Epithelial cell of esophagus (primary cell): ENCODE measurements at regions not wholly inside any gene's neighbourhood (a gene's known extent, or its start where the extent isn't known, plus 50 kb on each side); places are given as distances from the start of the nearest gene placed in this dataset.
"Not testable (repeated sequence)": the region's sequence is repeated elsewhere in the genome, so short reads cannot be mapped to it uniquely, and the experiment has no call there.

Experiments used
- DNase-seq: peaks from one replicate; pipeline ENCODE4 v3.0.0; 2010; ENCODE audit warnings: low read depth
- H3K4me3 ChIP-seq: 2 replicates; pipeline ENCODE4 v1.5.1; 2011; ENCODE audit warnings: mild to moderate bottlenecking, low read length, control low read depth
- CTCF ChIP-seq: IDR thresholded peaks from 2 replicates; pipeline ENCODE4 v1.5.1; 2011; ENCODE audit warnings: low read depth, mild to moderate bottlenecking, low read length, control low read depth, inconsistent platforms; ENCODE audit not compliant: insufficient read depth; ENCODE audit errors: missing control alignments

DNA sequence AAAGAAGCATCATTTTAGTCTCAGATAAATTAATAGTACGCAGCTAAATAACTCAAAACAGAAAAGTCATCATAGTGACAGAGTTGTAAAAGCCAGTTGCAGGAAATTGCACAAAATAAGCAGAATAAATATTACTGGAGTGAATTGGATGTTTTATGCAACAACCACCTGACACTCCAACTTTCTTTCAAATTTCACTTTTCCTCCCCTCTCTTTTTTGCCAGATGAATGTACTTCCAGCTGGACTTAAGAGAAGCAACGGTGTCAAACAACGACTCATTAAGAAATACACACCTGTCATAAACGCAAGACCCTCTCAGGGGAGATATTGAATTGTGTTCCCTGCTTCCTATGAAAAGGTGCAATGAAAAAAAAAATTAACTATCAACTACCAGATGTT is 120.2 kb upstream of the HCCS start:
- no peak for DNase-seq
- TF ChIP-seq CTCF = no peak
- no peak overlapping the region for H3K4me3 ChIP-seq

- no peak for TF ChIP-seq CTCF
- DNase-seq = no peak
- no peak overlapping the region for H3K4me3 ChIP-seq
Observed at GRCh38 chrX:10992110-10992509, 119.0 kb upstream of the HCCS start.

DNA sequence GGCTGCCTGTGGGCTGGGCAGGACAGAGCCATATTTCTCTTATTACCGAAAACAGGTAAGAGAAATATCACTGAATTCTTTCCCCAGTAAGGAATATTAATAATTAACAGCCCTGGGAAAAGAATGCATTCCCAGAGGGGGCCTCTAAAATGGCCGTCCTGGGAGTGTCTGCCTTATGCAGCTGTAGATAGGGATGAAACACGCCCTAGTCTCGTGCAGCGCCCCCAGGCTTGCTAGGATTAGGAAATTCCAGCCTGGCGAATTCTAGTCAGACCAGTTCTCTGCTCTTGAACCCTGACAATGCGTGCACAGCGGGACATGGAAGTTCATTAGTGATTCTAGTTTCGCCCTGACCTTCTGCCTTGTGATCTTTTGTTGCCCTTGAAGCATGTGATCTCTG is 104.1 kb upstream of the HCCS start:
- H3K4me3 ChIP-seq, DNase-seq: not testable (repeated sequence)

DNA sequence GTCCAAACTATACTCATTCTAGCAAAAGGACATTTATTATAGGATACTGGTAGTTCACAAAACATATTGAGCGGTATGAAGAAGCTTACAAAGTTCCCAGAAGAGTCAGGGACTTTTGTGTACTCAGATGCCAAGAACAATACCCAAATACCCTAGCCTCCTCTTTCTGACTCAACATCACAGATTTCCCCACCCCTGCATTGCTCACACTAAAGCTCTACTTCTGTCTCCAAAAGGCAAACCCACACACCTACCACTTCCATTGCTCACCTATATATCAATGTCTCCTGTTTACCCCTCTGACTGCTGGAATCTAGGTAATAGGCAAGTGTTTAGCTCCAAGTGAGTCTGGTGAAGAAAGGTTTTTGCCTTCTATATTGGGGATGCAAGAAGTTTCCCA is 100.7 kb upstream of the HCCS start:
- H3K4me3 ChIP-seq = no peak overlapping the region
- DNase-seq = peak; percentile 54
- no peak for TF ChIP-seq CTCF

- no peak overlapping the region for H3K4me3 ChIP-seq
Observed at GRCh38 chrX:11016728-11017127, 94.4 kb upstream of the HCCS start.

GRCh38 chrX:11022588-11022987 is 88.5 kb upstream of the HCCS start:
- not testable (repeated sequence) for DNase-seq, H3K4me3 ChIP-seq

More at GRCh38 chrX:11016728-11017127, 94.4 kb upstream of the HCCS start:
- TF ChIP-seq CTCF = no peak
- no peak for DNase-seq

DNA sequence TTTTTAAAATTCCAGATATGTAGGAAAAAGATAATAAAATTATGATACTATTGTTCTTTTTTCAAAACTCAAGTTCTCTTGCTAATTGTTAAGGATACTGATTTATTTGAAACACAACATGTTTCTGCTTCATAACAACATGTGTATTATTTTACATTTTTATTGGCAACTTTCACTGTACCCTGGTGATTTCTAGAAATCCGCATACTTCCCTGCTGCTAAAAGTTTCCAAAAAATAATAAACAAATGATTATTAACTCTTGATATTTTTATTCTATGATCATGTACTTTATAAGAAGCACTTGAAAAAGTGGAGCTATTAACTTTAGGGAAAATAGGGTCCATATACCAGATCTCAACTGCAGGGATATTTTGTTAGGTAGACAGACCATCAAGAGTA is 71.2 kb upstream of the HCCS start:
- no peak overlapping the region for H3K4me3 ChIP-seq
- DNase-seq = no peak
- no peak for TF ChIP-seq CTCF

DNA sequence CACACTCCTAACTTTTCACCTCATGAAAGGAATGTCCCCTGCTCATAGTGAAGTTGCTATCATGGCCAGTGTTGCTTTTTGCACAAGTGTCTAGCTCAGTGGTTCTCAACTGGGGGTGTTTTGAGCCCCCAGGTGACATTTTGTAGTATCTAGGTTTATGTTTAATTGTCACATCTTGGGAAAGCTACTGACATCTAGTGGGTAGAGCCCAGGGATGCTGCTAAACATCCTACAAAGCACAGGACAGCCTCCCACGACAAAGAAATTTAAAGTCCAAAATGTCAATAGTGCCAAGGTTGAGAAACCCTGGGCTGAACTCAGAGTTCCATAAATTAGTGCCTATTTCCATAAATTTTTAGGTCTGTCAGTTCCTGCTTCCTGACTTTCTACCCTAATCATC is 70.7 kb upstream of the HCCS start:
- no peak for DNase-seq
- TF ChIP-seq CTCF = no peak
- no peak overlapping the region for H3K4me3 ChIP-seq
